Fibroblast of the aortic adventitia (primary cell): ENCODE measurements at regions not wholly inside any gene's neighbourhood (a gene's known extent, or its start where the extent isn't known, plus 50 kb on each side); places are given as distances from the start of the nearest gene placed in this dataset.

Experiments
- DNase-seq: peaks from one replicate; pipeline ENCODE4 v3.0.0-alpha.2; 2010; ENCODE audit warnings: low read depth
- H3K4me3 ChIP-seq: 2 replicates; pipeline ENCODE4 v1.5.1; 2011; ENCODE audit warnings: low read depth, mild to moderate bottlenecking, control low read depth, low read length, moderate library complexity
- TF ChIP-seq, protein P1 (sequence below): IDR thresholded peaks from 2 replicates; pipeline ENCODE4 v1.5.1; 2011; ENCODE audit warnings: mild to moderate bottlenecking, low read length, control low read depth, inconsistent platforms; ENCODE audit not compliant: insufficient read depth

DNA sequence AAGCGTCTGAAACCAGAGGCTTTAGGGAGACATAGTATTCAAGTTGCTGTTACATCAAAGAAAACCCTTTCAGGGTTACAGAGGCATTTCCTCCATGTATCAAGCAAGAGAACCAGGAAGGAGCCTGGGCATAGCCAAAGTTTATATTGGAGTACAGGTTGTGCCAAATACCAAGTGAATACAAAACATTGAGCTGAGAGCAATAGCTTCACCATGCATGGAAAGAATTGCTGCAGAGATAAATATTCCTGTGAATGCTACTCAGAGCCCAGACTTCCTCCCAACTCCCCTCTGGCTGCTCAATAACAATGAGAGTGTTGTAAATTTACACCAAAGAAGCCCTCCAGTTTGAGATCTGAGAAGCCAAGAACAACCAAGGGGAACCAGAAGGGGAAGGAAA lies 618.9 kb downstream of the DHX35 start:
- H3K4me3 ChIP-seq: no peak overlapping the region
- TF ChIP-seq, protein P1, sequence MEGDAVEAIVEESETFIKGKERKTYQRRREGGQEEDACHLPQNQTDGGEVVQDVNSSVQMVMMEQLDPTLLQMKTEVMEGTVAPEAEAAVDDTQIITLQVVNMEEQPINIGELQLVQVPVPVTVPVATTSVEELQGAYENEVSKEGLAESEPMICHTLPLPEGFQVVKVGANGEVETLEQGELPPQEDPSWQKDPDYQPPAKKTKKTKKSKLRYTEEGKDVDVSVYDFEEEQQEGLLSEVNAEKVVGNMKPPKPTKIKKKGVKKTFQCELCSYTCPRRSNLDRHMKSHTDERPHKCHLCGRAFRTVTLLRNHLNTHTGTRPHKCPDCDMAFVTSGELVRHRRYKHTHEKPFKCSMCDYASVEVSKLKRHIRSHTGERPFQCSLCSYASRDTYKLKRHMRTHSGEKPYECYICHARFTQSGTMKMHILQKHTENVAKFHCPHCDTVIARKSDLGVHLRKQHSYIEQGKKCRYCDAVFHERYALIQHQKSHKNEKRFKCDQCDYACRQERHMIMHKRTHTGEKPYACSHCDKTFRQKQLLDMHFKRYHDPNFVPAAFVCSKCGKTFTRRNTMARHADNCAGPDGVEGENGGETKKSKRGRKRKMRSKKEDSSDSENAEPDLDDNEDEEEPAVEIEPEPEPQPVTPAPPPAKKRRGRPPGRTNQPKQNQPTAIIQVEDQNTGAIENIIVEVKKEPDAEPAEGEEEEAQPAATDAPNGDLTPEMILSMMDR: no peak

DNA sequence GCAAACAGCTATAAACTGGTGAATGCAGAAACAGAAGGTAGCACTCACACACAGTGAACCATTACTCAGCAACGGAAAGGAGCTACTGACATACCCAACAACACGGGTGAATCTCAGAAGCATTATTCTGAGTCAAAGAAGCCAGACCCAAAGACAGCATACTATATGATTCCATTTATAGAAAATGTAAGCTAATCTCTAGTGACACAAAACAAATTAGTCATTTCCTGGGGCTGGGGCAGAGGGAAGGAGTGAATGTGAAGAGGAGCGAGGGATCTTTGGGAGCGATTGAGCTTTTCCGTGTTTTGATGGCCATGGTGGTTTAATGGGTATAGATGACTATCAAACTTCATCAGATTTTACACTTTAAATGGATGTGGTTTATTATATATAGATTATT lies 614.6 kb downstream of the DHX35 start:
- TF ChIP-seq, protein P1: no peak
- no peak for DNase-seq
- H3K4me3 ChIP-seq: no peak overlapping the region

More for the DNA sequence above, 618.9 kb downstream of the DHX35 start:
- no peak for DNase-seq

DNA sequence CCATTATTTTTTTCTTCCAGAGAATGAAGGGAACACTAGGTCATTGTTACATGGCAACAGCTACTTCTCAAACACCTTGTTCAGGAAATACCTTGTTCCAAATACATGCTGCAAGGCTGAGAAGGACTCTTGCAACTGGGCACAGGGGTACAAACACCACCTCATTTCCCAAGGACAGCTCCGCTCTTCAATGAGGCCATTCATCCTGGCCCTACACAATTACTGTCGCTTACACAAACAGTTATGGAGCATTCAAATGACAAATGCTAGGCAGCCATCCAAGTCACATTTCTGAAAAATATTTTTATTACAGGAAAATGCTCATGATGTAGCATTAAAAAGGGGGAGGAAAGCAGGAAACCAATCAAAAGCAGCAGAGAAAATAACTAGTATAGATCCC lies 611.9 kb downstream of the DHX35 start:
- TF ChIP-seq, protein P1: no peak
- DNase-seq: no peak
- no peak overlapping the region for H3K4me3 ChIP-seq

DNA sequence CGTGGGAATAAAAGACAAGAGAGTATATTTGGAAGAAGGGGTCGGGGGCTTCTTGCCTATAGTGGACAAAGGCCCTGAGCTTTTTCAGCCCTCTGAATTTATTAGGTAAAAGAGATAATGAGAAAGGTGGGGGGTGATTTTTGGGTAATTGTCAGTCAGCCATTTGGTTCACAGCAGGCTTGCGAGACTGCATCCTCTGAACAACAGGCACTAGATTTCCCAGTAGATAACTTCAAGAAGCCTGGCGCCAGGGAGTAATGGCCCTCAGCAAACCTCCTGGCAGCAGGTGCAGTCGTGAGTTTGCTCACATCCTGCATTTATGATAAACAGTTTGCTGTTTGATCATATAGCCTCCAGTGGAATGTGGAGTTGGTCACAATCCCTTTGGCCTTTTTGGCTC lies 609.0 kb downstream of the DHX35 start:
- no peak overlapping the region for H3K4me3 ChIP-seq
- TF ChIP-seq, protein P1: no peak
- no peak for DNase-seq

DNA sequence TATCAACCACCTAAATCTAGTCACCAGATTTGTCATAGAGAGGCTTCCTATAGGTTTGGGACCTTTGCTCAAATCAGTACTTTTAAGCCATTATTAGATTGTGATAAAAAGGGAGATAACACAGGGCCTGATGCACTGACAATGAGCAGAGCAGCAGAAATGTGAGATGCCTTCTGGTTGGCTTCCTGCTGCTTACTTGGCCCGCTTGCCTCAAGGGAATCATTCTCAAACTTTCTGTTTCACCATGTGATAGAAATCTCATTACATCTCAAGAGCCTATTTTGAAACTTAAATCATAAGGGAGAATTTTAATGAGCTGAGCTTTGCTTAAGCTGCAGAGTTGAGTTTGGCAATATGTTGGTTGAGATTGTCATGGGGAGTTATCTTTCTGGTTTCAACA lies 606.0 kb downstream of the DHX35 start:
- DNase-seq: no peak
- TF ChIP-seq, protein P1: no peak
- H3K4me3 ChIP-seq: no peak overlapping the region

DNA sequence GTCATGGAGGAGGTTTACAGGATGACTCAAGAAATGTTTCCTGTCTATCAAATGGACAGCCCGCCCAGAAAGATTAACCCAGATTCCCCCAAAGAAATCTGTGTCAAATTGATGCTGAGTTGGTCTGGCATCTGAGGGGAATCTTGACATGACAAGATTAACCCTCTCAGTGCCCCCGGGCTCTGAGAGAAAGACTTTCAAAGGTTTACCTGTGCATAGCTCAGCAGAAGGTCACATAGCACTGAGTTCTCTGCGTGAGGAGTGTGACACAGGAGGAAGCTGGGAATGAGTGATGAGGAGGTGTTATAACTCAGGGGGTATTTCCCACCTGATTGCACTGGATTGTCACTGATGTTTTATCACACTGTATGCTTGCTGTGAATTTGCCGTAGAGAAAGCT lies 601.2 kb downstream of the DHX35 start:
- no peak for DNase-seq
- H3K4me3 ChIP-seq: no peak overlapping the region
- TF ChIP-seq, protein P1: no peak

DNA sequence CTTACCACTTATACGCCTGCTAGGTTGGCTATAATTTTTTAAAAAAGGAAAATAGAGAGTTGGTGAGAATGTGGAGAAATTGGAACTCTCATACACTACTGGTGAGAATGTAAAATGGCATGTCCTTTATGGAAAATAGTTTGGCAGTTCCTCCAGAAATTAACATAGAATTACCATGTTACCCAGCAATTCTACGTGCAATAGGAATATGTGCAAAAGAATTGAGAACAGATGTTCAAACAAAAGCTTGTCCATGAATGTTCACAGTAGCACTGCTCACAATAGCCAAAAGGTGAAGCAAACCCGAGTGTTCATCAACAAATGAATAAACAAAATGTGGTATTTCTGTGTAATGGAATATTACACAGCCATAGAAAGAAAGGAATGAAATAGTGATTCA lies 592.2 kb downstream of the DHX35 start:
- no peak for DNase-seq
- TF ChIP-seq, protein P1: no peak
- H3K4me3 ChIP-seq: no peak overlapping the region
